OCI-LY3 (cell line): ENCODE measurements at regions not wholly inside any gene's neighbourhood (a gene's known extent, or its start where the extent isn't known, plus 50 kb on each side); places are given as distances from the start of the nearest gene placed in this dataset.

Experiments
- H2AFZ ChIP-seq: fragments of 200-600, 300-600 bp; shearing (Covaris generic); 2 replicates; pipeline ENCODE4 v1.6.0; 2014; ENCODE audit warnings: antibody characterized with exemption, low read depth, low read length
- H3K27ac ChIP-seq: fragments of 200-600, 300-600 bp; sonication (generic); 2 replicates; pipeline ENCODE4 v1.5.1; 2014; ENCODE audit warnings: mild to moderate bottlenecking, low read length, moderate library complexity, mixed read lengths
- H3K27me3 ChIP-seq: fragments of 200-600, 300-600 bp; sonication (generic); 2 replicates; pipeline ENCODE4 v1.6.1; 2014; ENCODE audit warnings: low read depth, low read length, mixed read lengths
- H3K36me3 ChIP-seq: fragments of 200-600, 300-600 bp; sonication (generic); replicated peaks from 2 replicates; pipeline ENCODE3; 2014; ENCODE audit warnings: low read depth, low read length, mixed read lengths
- H3K4me1 ChIP-seq: fragments of 300-600, 200-600 bp; sonication (generic); 2 replicates; pipeline ENCODE4 v1.6.1; 2014; ENCODE audit warnings: low read length, mixed read lengths
- H3K4me2 ChIP-seq: fragments of 200-600, 300-600 bp; sonication (generic); 2 replicates; pipeline ENCODE4 v1.6.1; 2014; ENCODE audit warnings: low read length, mixed read lengths
- H3K4me3 ChIP-seq: fragments of 300-600, 200-600 bp; sonication (generic); 2 replicates; pipeline ENCODE4 v1.5.1; 2014; ENCODE audit warnings: antibody characterized with exemption, mild to moderate bottlenecking, low read length, moderate library complexity
- H3K79me2 ChIP-seq: fragments of 300-600, 200-600 bp; shearing (Covaris generic); 2 replicates; pipeline ENCODE4 v1.6.1; 2014; ENCODE audit warnings: mild to moderate bottlenecking, low read length, mixed read lengths
- H3K9ac ChIP-seq: fragments of 300-600, 200-600 bp; shearing (Covaris generic); 2 replicates; pipeline ENCODE4 v1.6.0; 2014; ENCODE audit warnings: mild to moderate bottlenecking, low read length, moderate library complexity
- H3K9me3 ChIP-seq: fragments of 200-600, 300-600 bp; shearing (Covaris generic); 2 replicates; pipeline ENCODE4 v1.6.1; 2014; ENCODE audit warnings: low read length, mixed read lengths; ENCODE audit not compliant: insufficient read depth
- H4K20me1 ChIP-seq: fragments of 200-600, 300-600 bp; sonication (generic); 2 replicates; pipeline ENCODE4 v1.6.1; 2016; ENCODE audit warnings: low read length, mixed read lengths; ENCODE audit not compliant: insufficient read depth
- CTCF ChIP-seq: fragments of 200-600, 300-600 bp; sonication (generic); IDR thresholded peaks from 2 replicates; pipeline ENCODE4 v1.5.1; 2014; ENCODE audit warnings: antibody characterized with exemption, low read length, low read depth
- EZH2phosphoT487 ChIP-seq: fragments of 200-600 bp; shearing (Covaris generic); IDR thresholded peaks from 2 replicates; pipeline ENCODE4 v1.6.1; 2018; ENCODE audit warnings: antibody characterized with exemption, mixed run types, low read depth

- Histone ChIP-seq H2AFZ (no peak overlapping the region), H3K36me3 (peaks cover 6% of the 10 kb centered on the region), H3K27me3 (no peaks in the 10 kb centered on the region), H3K4me2 (no peak overlapping the region), H3K27ac (no peak overlapping the region), H3K79me2 (no peaks in the 10 kb centered on the region), H3K4me1 (peaks cover 7% of the 10 kb centered on the region; the same call in 1 of the 2 replicates), H4K20me1 (no peaks in the 10 kb centered on the region), H3K9ac (no peak overlapping the region), H3K9me3 (peaks cover 15% of the 10 kb centered on the region; the same call in 1 of the 2 replicates), H3K4me3 (no peak overlapping the region)
- TF ChIP-seq EZH2phosphoT487 (no peak), CTCF (no peak)
Observed at GRCh38 chr4:151822331-151822730, 61.5 kb upstream of the GATB start.

- no peaks in the 10 kb centered on the region for H3K27me3 ChIP-seq
Observed at GRCh38 chr4:151820004-151820403, 59.2 kb upstream of the GATB start.

GRCh38 chr4:151811403-151811802 lies 50.6 kb upstream of the GATB start:
- Histone ChIP-seq H3K4me3 (no peak overlapping the region), H2AFZ (no peak overlapping the region), H3K9ac (no peak overlapping the region), H3K4me1 (no peaks in the 10 kb centered on the region), H3K27me3 (no peaks in the 10 kb centered on the region), H3K9me3 (no peaks in the 10 kb centered on the region), H3K4me2 (no peak overlapping the region), H3K79me2 (no peaks in the 10 kb centered on the region), H4K20me1 (no peaks in the 10 kb centered on the region), H3K27ac (no peak overlapping the region), H3K36me3 (no peaks in the 10 kb centered on the region)
- TF ChIP-seq EZH2phosphoT487, result no peak
- no peak for TF ChIP-seq CTCF

More at GRCh38 chr4:151820004-151820403, 59.2 kb upstream of the GATB start:
- Histone ChIP-seq H3K4me2 (no peak overlapping the region), H3K9me3 (no peaks in the 10 kb centered on the region), H3K4me1 (peaks cover 7% of the 10 kb centered on the region; the same call in 1 of the 2 replicates), H3K79me2 (no peaks in the 10 kb centered on the region), H2AFZ (no peak overlapping the region), H3K27ac (no peak overlapping the region), H3K4me3 (no peak overlapping the region), H3K9ac (no peak overlapping the region), H3K36me3 (no peaks in the 10 kb centered on the region), H4K20me1 (no peaks in the 10 kb centered on the region)
- no peak for TF ChIP-seq EZH2phosphoT487
- no peak for TF ChIP-seq CTCF
